Osteocyte (in vitro differentiated cells): ENCODE measurements at regions not wholly inside any gene's neighbourhood (a gene's known extent, or its start where the extent isn't known, plus 50 kb on each side); places are given as distances from the start of the nearest gene placed in this dataset.

Experiments
- DNase-seq: peaks from one replicate; pipeline ENCODE4 v3.0.0; 2021; ENCODE audit warnings: mixed read lengths; ENCODE audit not compliant: unreplicated experiment; ENCODE audit errors: extremely low spot score
- H3K27ac Mint-ChIP-seq: one replicate; pipeline ENCODE4 v1.8.0; 2021; ENCODE audit warnings: mild to moderate bottlenecking, mixed read lengths; ENCODE audit not compliant: unreplicated experiment
- H3K27me3 Mint-ChIP-seq: one replicate; pipeline ENCODE4 v1.8.0; 2021; ENCODE audit warnings: mixed read lengths; ENCODE audit not compliant: unreplicated experiment
- H3K36me3 Mint-ChIP-seq: one replicate; pipeline ENCODE4 v1.8.0; 2021; ENCODE audit warnings: mixed read lengths; ENCODE audit not compliant: unreplicated experiment
- H3K4me1 Mint-ChIP-seq: one replicate; pipeline ENCODE4 v1.8.0; 2021; ENCODE audit warnings: mixed read lengths; ENCODE audit not compliant: unreplicated experiment
- H3K4me3 Mint-ChIP-seq: one replicate; pipeline ENCODE4 v1.8.0; 2021; ENCODE audit warnings: mild to moderate bottlenecking, moderate library complexity, mixed read lengths; ENCODE audit not compliant: unreplicated experiment
- H3K9me3 Mint-ChIP-seq: one replicate; pipeline ENCODE4 v1.8.0; 2021; ENCODE audit warnings: mixed read lengths; ENCODE audit not compliant: unreplicated experiment
- CTCF ChIP-seq: fragments of 200-600 bp; sonication (generic); IDR thresholded peaks from 2 replicates; pipeline ENCODE4 v1.5.0; 2021; ENCODE audit warnings: antibody characterized with exemption, mild to moderate bottlenecking, moderate library complexity

- no peak overlapping the region for H3K4me3 Mint-ChIP-seq
- DNase-seq = no peak
- no peak for TF ChIP-seq CTCF
- no peaks in the 10 kb centered on the region for H3K27me3 Mint-ChIP-seq
- peaks cover 4% of the 10 kb centered on the region for H3K36me3 Mint-ChIP-seq
- H3K9me3 Mint-ChIP-seq = no peaks in the 10 kb centered on the region
- peaks cover 16% of the 10 kb centered on the region for H3K4me1 Mint-ChIP-seq
- H3K27ac Mint-ChIP-seq = no peak overlapping the region
These were observed 385.2 kb upstream of the PIK3C3 start for GRCh38 chr18:41569867-41570266.

GRCh38 chr18:41561961-41562360 lies 393.1 kb upstream of the PIK3C3 start:
- Mint-ChIP-seq H3K4me3 (no peak overlapping the region), H3K27me3 (no peaks in the 10 kb centered on the region), H3K4me1 (no peaks in the 10 kb centered on the region), H3K9me3 (no peaks in the 10 kb centered on the region), H3K27ac (no peak overlapping the region), H3K36me3 (peaks cover 11% of the 10 kb centered on the region)
- DNase-seq = no peak
- no peak for TF ChIP-seq CTCF

GRCh38 chr18:41558715-41559114 lies 396.3 kb upstream of the PIK3C3 start:
- Mint-ChIP-seq H3K27me3 (no peaks in the 10 kb centered on the region), H3K36me3 (peaks cover 10% of the 10 kb centered on the region), H3K27ac (no peak overlapping the region), H3K4me1 (peaks cover 3% of the 10 kb centered on the region), H3K9me3 (no peaks in the 10 kb centered on the region), H3K4me3 (no peak overlapping the region)
- no peak for DNase-seq
- no peak for TF ChIP-seq CTCF

GRCh38 chr18:41553716-41554115 lies 401.3 kb upstream of the PIK3C3 start:
- no peak for TF ChIP-seq CTCF
- no peak for DNase-seq
- H3K36me3 Mint-ChIP-seq = peaks cover 3% of the 10 kb centered on the region
- no peaks in the 10 kb centered on the region for H3K9me3 Mint-ChIP-seq
- peaks cover 5% of the 10 kb centered on the region for H3K4me1 Mint-ChIP-seq
- H3K27me3 Mint-ChIP-seq = no peaks in the 10 kb centered on the region
- no peak overlapping the region for H3K4me3 Mint-ChIP-seq
- no peak overlapping the region for H3K27ac Mint-ChIP-seq

- Mint-ChIP-seq H3K4me3 (no peak overlapping the region), H3K4me1 (peaks cover 2% of the 10 kb centered on the region), H3K9me3 (no peaks in the 10 kb centered on the region), H3K27ac (no peak overlapping the region), H3K27me3 (no peaks in the 10 kb centered on the region), H3K36me3 (peaks cover 5% of the 10 kb centered on the region)
- DNase-seq = no peak
- no peak for TF ChIP-seq CTCF
These were observed 406.3 kb upstream of the PIK3C3 start for GRCh38 chr18:41548521-41549260.
